H1 (cell line): ENCODE measurements at regions not wholly inside any gene's neighbourhood (a gene's known extent, or its start where the extent isn't known, plus 50 kb on each side); places are given as distances from the start of the nearest gene placed in this dataset.

Experiments
- CBX5 ChIP-seq: fragments of 300-800, 300-1000 bp; sonication (generic); IDR thresholded peaks from 2 replicates; pipeline ENCODE4 v1.7.1; 2016; ENCODE audit warnings: antibody characterized with exemption, low read length, low read depth
- CBX8 ChIP-seq: fragments of 300-800, 300-1000 bp; sonication (generic); IDR thresholded peaks from 2 replicates; pipeline ENCODE4 v1.7.1; 2016; ENCODE audit warnings: low read depth, low read length, borderline replicate concordance
- CHD2 ChIP-seq: IDR thresholded peaks from 2 replicates; pipeline ENCODE4 v1.6.1; 2012; ENCODE audit warnings: low read length, improper control_type of control experiment
- CREB1 ChIP-seq: IDR thresholded peaks from 2 replicates; pipeline ENCODE4 v1.6.1; 2012; ENCODE audit warnings: inconsistent platforms
- EP300 ChIP-seq, 2 experiments: IDR thresholded peaks; 1 replicate in 1 of 2; 2 replicates in 1 of 2; pipeline ENCODE4 v1.6.1; 2011 to 2012; ENCODE audit warnings: low read depth in 2 of 2, low read length in 2 of 2, mild to moderate bottlenecking in 2 of 2, borderline replicate concordance in 1 of 2, inconsistent platforms in 1 of 2, moderate library complexity in 1 of 2
- EZH2 ChIP-seq: fragments of 200-600 bp; sonication (generic); IDR thresholded peaks from 2 replicates; pipeline ENCODE4 v1.7.1; 2012; ENCODE audit warnings: low read depth, mild to moderate bottlenecking, moderate library complexity, low read length, inconsistent platforms; ENCODE audit not compliant: severe bottlenecking
- KDM1A ChIP-seq: fragments of 200-600, 300-600 bp; sonication (generic); IDR thresholded peaks from 2 replicates; pipeline ENCODE4 v1.7.1; 2016; ENCODE audit warnings: mild to moderate bottlenecking, low read length, borderline replicate concordance
- POLR2A ChIP-seq, 2 experiments: IDR thresholded peaks; 1 replicate in 1 of 2; 2 replicates in 1 of 2; pipeline ENCODE4 v1.6.1; 2011; ENCODE audit warnings: low read depth in 2 of 2, low read length in 2 of 2, mild to moderate bottlenecking in 2 of 2; ENCODE audit errors: control extremely low read depth in 1 of 2
- POLR2AphosphoS5 ChIP-seq: IDR thresholded peaks from 2 replicates; pipeline ENCODE4 v1.6.1; 2011; ENCODE audit warnings: low read depth, low read length
- RAD21 ChIP-seq, 2 experiments: IDR thresholded peaks in 1 of 2; conservative IDR thresholded peaks in 1 of 2; 2 replicates each; pipeline ENCODE4 v1.6.1; 2011; ENCODE audit warnings: low read depth in 2 of 2, low read length in 2 of 2, improper control_type of control experiment in 1 of 2, inconsistent platforms in 1 of 2, mild to moderate bottlenecking in 1 of 2, moderate library complexity in 1 of 2
- TAF1 ChIP-seq: IDR thresholded peaks from 2 replicates; pipeline ENCODE4 v1.6.1; 2011; ENCODE audit warnings: mild to moderate bottlenecking, low read depth, low read length
- YY1 ChIP-seq: IDR thresholded peaks from 2 replicates; pipeline ENCODE4 v1.6.1; 2011; ENCODE audit warnings: low read depth, mild to moderate bottlenecking, low read length
- ZNF274 ChIP-seq: IDR thresholded peaks from 2 replicates; pipeline ENCODE4 v1.7.0; 2012; ENCODE audit warnings: low read length, borderline replicate concordance; ENCODE audit errors: extremely low read depth
- TF ChIP-seq, protein P1 (sequence below), 3 experiments: IDR thresholded peaks; 1 replicate in 2 of 3; 2 replicates in 1 of 3; pipeline versions ENCODE4 v1.5.1 to v1.6.1; 2011; ENCODE audit warnings: low read length in 3 of 3, mild to moderate bottlenecking in 3 of 3, inconsistent platforms in 2 of 3, low read depth in 1 of 3, moderate library complexity in 1 of 3; ENCODE audit not compliant: insufficient read depth in 1 of 3; ENCODE audit errors: control extremely low read depth in 1 of 3

DNA sequence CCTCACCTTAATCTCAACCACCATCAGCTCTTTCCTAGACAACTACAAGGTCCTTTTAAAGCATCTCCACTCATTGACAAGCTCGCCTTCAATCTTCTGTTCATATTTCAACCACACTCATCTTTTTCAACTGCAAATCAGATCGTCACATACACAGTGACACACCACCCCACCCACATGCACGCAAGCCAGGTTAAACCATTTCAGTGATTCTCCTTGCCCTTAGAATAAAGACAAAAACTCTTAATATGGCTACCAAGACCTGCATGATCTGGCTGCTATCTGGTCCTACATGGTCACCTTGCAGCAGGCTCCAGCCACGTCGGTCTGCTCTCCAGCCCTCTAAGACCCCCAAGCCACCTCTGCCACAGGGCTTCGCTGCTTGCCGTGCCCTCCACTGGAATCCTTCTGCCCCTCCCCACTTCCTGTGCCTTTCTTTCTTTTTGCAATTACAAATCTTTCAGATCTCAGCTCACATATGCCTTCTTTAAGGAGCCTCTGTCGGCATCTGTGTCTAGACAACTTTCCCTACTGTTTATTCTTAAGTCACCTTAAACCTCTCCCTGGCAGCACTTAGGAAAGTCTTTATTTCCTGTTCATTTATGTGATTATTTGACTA, 507.3 kb upstream of the ARID1B start:
- TF ChIP-seq TAF1 (no peak), ZNF274 (no peak), KDM1A (no peak), YY1 (no peak), EP300 (IDR thresholded peaks at IDR 0.05; ENCODE audit: borderline replicate concordance in 1 of 2, low read depth in 2 of 2, low read length in 2 of 2) (no peak), POLR2AphosphoS5 (no peak), CHD2 (no peak), RAD21 (IDR thresholded peaks at IDR 0.05 in 1 of 2, conservative IDR thresholded peaks at IDR 0.05 in 1 of 2; ENCODE audit: low read depth in 2 of 2, low read length in 2 of 2) (no peak), EZH2 (no peak), CREB1 (no peak), CBX8 (no peak), CBX5 (no peak), POLR2A (IDR thresholded peaks at IDR 0.05; ENCODE audit: control extremely low read depth in 1 of 2, low read depth in 2 of 2, low read length in 2 of 2) (no peak)
- TF ChIP-seq, protein P1, sequence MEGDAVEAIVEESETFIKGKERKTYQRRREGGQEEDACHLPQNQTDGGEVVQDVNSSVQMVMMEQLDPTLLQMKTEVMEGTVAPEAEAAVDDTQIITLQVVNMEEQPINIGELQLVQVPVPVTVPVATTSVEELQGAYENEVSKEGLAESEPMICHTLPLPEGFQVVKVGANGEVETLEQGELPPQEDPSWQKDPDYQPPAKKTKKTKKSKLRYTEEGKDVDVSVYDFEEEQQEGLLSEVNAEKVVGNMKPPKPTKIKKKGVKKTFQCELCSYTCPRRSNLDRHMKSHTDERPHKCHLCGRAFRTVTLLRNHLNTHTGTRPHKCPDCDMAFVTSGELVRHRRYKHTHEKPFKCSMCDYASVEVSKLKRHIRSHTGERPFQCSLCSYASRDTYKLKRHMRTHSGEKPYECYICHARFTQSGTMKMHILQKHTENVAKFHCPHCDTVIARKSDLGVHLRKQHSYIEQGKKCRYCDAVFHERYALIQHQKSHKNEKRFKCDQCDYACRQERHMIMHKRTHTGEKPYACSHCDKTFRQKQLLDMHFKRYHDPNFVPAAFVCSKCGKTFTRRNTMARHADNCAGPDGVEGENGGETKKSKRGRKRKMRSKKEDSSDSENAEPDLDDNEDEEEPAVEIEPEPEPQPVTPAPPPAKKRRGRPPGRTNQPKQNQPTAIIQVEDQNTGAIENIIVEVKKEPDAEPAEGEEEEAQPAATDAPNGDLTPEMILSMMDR (IDR thresholded peaks at IDR 0.05; ENCODE audit: control extremely low read depth in 1 of 3, insufficient read depth in 1 of 3, low read depth in 1 of 3, low read length in 3 of 3), result no peak
